Lower leg skin (tissue), 4 donors: ENCODE measurements at regions not wholly inside any gene's neighbourhood (a gene's known extent, or its start where the extent isn't known, plus 50 kb on each side); places are given as distances from the start of the nearest gene placed in this dataset.

Experiments
- DNase-seq, 2 donors: peaks; one replicate each; pipeline ENCODE4 v3.0.0-alpha.2; 2019; ENCODE audit warnings: low spot score in 2 of 2
- H3K4me3 ChIP-seq: fragments of 200-600 bp; sonication (generic); 2 replicates; pipeline ENCODE4 v1.5.1; 2017; ENCODE audit warnings: mild to moderate bottlenecking, low read depth; ENCODE audit not compliant: poor library complexity, severe bottlenecking
- POLR2A ChIP-seq, 2 donors: fragments of 450-650 bp; IDR thresholded peaks; one replicate each; pipeline ENCODE4 v1.6.1; 2016 to 2017; ENCODE audit warnings: antibody characterized with exemption in 2 of 2, mild to moderate bottlenecking in 1 of 2, moderate library complexity in 1 of 2
- WGBS, 2 donors: methylation state at CpG; one replicate each; pipeline ENCODE4 v1.1.5; 2018; 5-methylcytosine and 5-hydroxymethylcytosine counted together
- intact Hi-C: fragments of 100-400 bp; cut with DNase I; formaldehyde crosslinking; loops from one replicate; pipeline ENCODE4 v1.15.0; 2023; ENCODE audit warnings: low total_unique reads
- TF ChIP-seq, protein P1 (sequence below), 3 donors: fragments of 450-650 bp; IDR thresholded peaks; one replicate each; pipeline ENCODE4 v1.5.1; 2016; ENCODE audit warnings: antibody characterized with exemption in 3 of 3, mild to moderate bottlenecking in 3 of 3, moderate library complexity in 2 of 3

- intact Hi-C loops, result no loop called here
- no peak for TF ChIP-seq POLR2A (IDR thresholded peaks at IDR 0.05)
- TF ChIP-seq, protein P1, sequence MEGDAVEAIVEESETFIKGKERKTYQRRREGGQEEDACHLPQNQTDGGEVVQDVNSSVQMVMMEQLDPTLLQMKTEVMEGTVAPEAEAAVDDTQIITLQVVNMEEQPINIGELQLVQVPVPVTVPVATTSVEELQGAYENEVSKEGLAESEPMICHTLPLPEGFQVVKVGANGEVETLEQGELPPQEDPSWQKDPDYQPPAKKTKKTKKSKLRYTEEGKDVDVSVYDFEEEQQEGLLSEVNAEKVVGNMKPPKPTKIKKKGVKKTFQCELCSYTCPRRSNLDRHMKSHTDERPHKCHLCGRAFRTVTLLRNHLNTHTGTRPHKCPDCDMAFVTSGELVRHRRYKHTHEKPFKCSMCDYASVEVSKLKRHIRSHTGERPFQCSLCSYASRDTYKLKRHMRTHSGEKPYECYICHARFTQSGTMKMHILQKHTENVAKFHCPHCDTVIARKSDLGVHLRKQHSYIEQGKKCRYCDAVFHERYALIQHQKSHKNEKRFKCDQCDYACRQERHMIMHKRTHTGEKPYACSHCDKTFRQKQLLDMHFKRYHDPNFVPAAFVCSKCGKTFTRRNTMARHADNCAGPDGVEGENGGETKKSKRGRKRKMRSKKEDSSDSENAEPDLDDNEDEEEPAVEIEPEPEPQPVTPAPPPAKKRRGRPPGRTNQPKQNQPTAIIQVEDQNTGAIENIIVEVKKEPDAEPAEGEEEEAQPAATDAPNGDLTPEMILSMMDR (IDR thresholded peaks at IDR 0.05), result no peak
- no peak overlapping the region for H3K4me3 ChIP-seq
- no peak for DNase-seq
- WGBS, 2 donors, result 2 to 9% methylated on average over 7 to 9 of the region's 10 CpGs
Measured at GRCh38 chr12:132429602-132429945, 60.4 kb upstream of the FBRSL1 start.

DNA sequence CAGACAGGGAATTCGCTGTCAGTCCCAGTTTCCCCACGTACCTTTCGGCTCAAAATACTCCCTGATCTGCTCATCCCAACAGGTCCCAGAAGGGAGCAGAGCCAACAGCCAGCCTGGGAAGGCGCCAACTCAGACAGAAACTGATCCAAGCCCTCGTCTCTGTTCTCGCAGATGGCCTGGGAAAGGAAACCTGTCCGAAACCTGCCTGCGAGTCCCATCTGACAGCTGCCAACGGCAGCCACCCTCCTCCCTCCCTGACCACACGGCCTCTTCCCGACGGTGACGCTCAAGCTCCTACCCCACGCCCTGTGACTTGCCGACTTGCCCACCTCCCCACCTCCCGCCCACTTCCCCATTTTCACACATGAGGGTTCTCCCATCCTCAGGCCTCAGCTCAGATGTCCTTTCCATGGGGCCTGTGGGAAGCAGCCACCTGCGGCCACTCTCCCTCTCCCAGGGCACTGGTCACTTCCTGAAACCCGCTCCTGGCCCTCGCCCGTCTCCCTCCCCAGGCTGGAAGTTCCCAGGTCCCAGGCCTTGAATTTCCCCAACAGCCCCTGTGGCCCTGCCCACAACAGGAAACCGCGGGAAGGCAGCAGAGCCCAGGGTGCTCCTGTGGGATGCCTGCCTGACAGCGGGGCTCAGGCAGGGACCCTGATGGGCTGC is 60.9 kb upstream of the FBRSL1 start:
- H3K4me3 ChIP-seq, result no peak overlapping the region
- no peak for DNase-seq
- WGBS, 2 donors, result 21 to 26% methylated on average over 21 to 22 of the region's 23 CpGs
- no peak for TF ChIP-seq POLR2A (IDR thresholded peaks at IDR 0.05)
- TF ChIP-seq, protein P1 (IDR thresholded peaks at IDR 0.05), result no peak
- intact Hi-C loops, result no loop called here

- TF ChIP-seq POLR2A (IDR thresholded peaks at IDR 0.05), result no peak
- TF ChIP-seq, protein P1 (IDR thresholded peaks at IDR 0.05), result no peak
- 56 to 67% methylated on average over 27 to 34 of the region's 39 CpGs for WGBS, 2 donors
- H3K4me3 ChIP-seq, result no peak overlapping the region
- intact Hi-C loops, result no loop called here
- no peak for DNase-seq
Measured at GRCh38 chr12:132427999-132428935, 61.7 kb upstream of the FBRSL1 start.

DNA sequence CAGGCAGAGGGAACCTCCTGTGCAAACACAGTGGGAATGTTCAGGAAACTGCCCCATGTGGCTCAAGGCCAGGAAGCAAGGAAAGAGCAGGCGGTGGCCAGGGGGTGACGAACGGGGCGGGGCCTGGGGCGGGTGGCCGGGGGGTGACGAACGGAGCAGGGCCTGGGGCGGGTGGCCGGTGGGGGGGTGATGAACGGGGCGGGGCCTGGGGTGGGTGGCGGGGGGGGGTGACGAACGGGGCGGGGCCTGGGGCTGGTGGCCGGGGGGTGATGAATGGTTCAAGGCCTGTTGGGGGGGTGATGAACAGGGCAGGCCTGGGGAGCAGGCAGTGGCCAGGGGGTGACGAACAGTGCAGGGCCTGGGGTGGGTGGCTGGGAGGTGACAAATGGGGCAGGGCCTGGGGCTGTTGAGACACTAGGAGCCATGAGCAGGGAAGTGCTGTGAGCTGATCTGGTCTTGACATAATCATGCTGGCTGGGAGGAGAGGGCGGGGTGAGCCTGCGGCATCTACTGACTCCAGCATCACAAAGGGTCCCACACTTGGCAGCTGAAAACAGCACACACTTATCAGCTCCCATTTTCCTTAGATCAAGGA is 62.7 kb upstream of the FBRSL1 start:
- H3K4me3 ChIP-seq, result no peak overlapping the region
- DNase-seq, result no peak
- TF ChIP-seq, protein P1 (IDR thresholded peaks at IDR 0.05), result no peak
- TF ChIP-seq POLR2A (IDR thresholded peaks at IDR 0.05), result no peak
- intact Hi-C loops, result no loop called here
- WGBS, 2 donors, result 35 to 37% methylated on average over 15 to 16 of the region's 20 CpGs

- TF ChIP-seq POLR2A (IDR thresholded peaks at IDR 0.05), result no peak
- TF ChIP-seq, protein P1 (IDR thresholded peaks at IDR 0.05), result no peak
- no peak for DNase-seq
- no peak overlapping the region for H3K4me3 ChIP-seq
- intact Hi-C loops, result no loop called here
- WGBS, 2 donors, result 76% methylated on average over 34 of the region's 34 CpGs
Measured at GRCh38 chr12:132426349-132427173, 63.4 kb upstream of the FBRSL1 start.
